Vagina (tissue), 2 donors: ENCODE measurements at regions not wholly inside any gene's neighbourhood (a gene's known extent, or its start where the extent isn't known, plus 50 kb on each side); places are given as distances from the start of the nearest gene placed in this dataset.
"Not testable (repeated sequence)": the region's sequence is repeated elsewhere in the genome, so short reads cannot be mapped to it uniquely, and the experiment has no call there.

ENCODE experiments used
- POLR2A ChIP-seq, 2 donors: fragments of 450-650 bp; IDR thresholded peaks; one replicate each; pipeline ENCODE4 v1.6.1; 2017; ENCODE audit warnings: antibody characterized with exemption in 2 of 2, mild to moderate bottlenecking in 2 of 2, moderate library complexity in 2 of 2
- POLR2AphosphoS5 ChIP-seq, 2 donors: sonication (generic); formaldehyde crosslinking; IDR thresholded peaks; one replicate each; pipeline ENCODE4 v1.9.0; 2017; ENCODE audit warnings: antibody characterized with exemption in 2 of 2, mild to moderate bottlenecking in 2 of 2, low read depth in 1 of 2; ENCODE audit not compliant: insufficient read depth in 1 of 2
- TF ChIP-seq, protein P1 (sequence below), 3 experiments: fragments of 450-650 bp in 2 of 3; fragments of 200-600 bp in 1 of 3; sonication (generic) in 1 of 3; IDR thresholded peaks; one replicate each; pipeline ENCODE4 v1.5.1; 2017 to 2019; ENCODE audit warnings: antibody characterized with exemption in 3 of 3, mild to moderate bottlenecking in 2 of 3, moderate library complexity in 2 of 3

DNA sequence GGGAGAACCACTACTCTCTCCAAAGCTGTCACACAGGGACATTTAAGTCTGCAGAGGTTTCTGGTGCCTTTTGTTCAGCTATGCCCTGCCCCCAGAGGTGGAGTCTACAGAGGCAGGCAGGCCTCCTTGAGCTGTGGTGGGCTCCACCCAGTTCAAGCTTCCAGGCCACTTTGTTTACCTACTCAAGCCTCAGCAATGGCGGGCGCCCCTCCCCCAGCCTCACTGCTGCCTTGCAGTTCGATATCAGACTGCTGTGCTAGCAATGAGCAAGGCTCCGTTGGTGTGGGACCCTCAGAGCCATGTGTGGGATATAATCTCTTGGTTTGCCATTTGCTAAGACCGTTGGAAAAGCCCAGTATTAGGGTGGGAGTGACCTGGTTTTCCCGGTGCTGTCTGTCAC lies 87.0 kb downstream of the EBLN1 start:
- TF ChIP-seq, protein P1, sequence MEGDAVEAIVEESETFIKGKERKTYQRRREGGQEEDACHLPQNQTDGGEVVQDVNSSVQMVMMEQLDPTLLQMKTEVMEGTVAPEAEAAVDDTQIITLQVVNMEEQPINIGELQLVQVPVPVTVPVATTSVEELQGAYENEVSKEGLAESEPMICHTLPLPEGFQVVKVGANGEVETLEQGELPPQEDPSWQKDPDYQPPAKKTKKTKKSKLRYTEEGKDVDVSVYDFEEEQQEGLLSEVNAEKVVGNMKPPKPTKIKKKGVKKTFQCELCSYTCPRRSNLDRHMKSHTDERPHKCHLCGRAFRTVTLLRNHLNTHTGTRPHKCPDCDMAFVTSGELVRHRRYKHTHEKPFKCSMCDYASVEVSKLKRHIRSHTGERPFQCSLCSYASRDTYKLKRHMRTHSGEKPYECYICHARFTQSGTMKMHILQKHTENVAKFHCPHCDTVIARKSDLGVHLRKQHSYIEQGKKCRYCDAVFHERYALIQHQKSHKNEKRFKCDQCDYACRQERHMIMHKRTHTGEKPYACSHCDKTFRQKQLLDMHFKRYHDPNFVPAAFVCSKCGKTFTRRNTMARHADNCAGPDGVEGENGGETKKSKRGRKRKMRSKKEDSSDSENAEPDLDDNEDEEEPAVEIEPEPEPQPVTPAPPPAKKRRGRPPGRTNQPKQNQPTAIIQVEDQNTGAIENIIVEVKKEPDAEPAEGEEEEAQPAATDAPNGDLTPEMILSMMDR (IDR thresholded peaks at IDR 0.05): not testable (repeated sequence)
- TF ChIP-seq POLR2A (IDR thresholded peaks at IDR 0.05); POLR2AphosphoS5 (IDR thresholded peaks at IDR 0.05; ENCODE audit: insufficient read depth in 1 of 2, low read depth in 1 of 2): not testable (repeated sequence)
